ENCODE measurements at regions not wholly inside any gene's neighbourhood (a gene's known extent, or its start where the extent isn't known, plus 50 kb on each side); places are given as distances from the start of the nearest gene placed in this dataset.

DNA sequence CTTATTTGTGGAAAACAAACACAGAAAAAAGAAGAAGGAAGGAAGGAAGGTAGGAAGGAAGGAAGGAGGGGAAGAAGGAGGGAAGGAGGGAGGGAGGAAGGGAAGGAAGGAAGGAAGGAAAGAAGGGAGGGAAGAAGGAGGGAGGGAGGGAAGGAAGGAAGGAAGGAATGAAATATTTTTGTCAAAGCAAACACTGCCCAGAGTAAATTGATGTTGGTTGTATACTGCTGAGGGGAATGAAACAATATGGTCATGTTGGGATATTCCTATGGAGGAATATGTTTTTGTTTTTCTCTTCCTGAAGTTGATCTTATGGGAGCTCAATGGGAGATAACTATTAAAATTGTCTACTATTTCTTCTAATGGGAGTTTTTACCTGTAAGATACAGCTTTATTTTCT, 717.5 kb upstream of the LRFN5 start:
- Mint-ChIP-seq H3K36me3 (ENCODE audit: low read depth) (no peaks in the 10 kb centered on the region), H3K9me3 (no peaks in the 10 kb centered on the region)
- H3K4me1 ChIP-seq (ENCODE audit: insufficient read depth): no peaks in the 10 kb centered on the region

DNA sequence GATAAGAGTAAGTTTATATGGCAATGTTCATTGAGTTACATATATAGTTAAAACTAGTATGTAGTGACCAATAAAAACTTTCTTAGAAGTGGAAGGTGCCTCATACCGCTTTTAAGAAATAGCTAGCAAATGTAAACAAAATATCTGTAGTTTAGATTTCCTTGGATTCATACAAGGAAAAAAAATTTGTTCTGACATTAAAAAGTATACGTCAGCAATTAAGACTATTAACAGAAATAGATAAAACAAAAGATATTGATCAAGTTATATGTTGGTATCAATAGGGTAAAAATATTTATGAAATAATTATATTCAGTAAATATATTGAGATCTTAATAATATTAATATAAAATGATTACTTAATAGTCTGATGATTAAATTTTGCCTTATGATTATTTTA, 718.8 kb upstream of the LRFN5 start:
- Mint-ChIP-seq H3K27me3 (ENCODE audit: insufficient read depth, low read depth, poor library complexity) (peaks cover 2% of the 10 kb centered on the region), H3K4me1 (peaks cover 4% of the 10 kb centered on the region; the same call in 2 of the 3 replicates), H3K9me3 (no peaks in the 10 kb centered on the region), H3K4me3 (no peak overlapping the region), H3K27ac (no peak overlapping the region), H3K36me3 (ENCODE audit: low read depth) (no peaks in the 10 kb centered on the region)
- no peaks in the 10 kb centered on the region for H3K9me2 ChIP-seq (ENCODE audit: insufficient read depth)
- DNase-seq (ENCODE audit: low spot score): no peak
- H3K36me3 ChIP-seq (ENCODE audit: insufficient read depth): no peaks in the 10 kb centered on the region
- TF ChIP-seq POLR2AphosphoS5 (IDR thresholded peaks at IDR 0.05; ENCODE audit: low read depth) (no peak), CREB1 (CRISPR knock-in tag; IDR thresholded peaks at IDR 0.05; ENCODE audit: low read depth) (no peak)
- TF ChIP-seq, protein P1, sequence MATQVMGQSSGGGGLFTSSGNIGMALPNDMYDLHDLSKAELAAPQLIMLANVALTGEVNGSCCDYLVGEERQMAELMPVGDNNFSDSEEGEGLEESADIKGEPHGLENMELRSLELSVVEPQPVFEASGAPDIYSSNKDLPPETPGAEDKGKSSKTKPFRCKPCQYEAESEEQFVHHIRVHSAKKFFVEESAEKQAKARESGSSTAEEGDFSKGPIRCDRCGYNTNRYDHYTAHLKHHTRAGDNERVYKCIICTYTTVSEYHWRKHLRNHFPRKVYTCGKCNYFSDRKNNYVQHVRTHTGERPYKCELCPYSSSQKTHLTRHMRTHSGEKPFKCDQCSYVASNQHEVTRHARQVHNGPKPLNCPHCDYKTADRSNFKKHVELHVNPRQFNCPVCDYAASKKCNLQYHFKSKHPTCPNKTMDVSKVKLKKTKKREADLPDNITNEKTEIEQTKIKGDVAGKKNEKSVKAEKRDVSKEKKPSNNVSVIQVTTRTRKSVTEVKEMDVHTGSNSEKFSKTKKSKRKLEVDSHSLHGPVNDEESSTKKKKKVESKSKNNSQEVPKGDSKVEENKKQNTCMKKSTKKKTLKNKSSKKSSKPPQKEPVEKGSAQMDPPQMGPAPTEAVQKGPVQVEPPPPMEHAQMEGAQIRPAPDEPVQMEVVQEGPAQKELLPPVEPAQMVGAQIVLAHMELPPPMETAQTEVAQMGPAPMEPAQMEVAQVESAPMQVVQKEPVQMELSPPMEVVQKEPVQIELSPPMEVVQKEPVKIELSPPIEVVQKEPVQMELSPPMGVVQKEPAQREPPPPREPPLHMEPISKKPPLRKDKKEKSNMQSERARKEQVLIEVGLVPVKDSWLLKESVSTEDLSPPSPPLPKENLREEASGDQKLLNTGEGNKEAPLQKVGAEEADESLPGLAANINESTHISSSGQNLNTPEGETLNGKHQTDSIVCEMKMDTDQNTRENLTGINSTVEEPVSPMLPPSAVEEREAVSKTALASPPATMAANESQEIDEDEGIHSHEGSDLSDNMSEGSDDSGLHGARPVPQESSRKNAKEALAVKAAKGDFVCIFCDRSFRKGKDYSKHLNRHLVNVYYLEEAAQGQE (IDR thresholded peaks at IDR 0.05; ENCODE audit: unreplicated experiment): no peak
- TF ChIP-seq, protein P2, sequence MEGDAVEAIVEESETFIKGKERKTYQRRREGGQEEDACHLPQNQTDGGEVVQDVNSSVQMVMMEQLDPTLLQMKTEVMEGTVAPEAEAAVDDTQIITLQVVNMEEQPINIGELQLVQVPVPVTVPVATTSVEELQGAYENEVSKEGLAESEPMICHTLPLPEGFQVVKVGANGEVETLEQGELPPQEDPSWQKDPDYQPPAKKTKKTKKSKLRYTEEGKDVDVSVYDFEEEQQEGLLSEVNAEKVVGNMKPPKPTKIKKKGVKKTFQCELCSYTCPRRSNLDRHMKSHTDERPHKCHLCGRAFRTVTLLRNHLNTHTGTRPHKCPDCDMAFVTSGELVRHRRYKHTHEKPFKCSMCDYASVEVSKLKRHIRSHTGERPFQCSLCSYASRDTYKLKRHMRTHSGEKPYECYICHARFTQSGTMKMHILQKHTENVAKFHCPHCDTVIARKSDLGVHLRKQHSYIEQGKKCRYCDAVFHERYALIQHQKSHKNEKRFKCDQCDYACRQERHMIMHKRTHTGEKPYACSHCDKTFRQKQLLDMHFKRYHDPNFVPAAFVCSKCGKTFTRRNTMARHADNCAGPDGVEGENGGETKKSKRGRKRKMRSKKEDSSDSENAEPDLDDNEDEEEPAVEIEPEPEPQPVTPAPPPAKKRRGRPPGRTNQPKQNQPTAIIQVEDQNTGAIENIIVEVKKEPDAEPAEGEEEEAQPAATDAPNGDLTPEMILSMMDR (conservative IDR thresholded peaks at IDR 0.05; ENCODE audit: low read depth in 2 of 2): no peak
- no peaks in the 10 kb centered on the region for H3K79me2 ChIP-seq (replicated peaks; ENCODE audit: insufficient read depth)
- no peaks in the 10 kb centered on the region for H3K27me3 ChIP-seq (ENCODE audit: insufficient read depth)
- no peaks in the 10 kb centered on the region for H4K20me1 ChIP-seq (replicated peaks; ENCODE audit: insufficient read depth)
- no peaks in the 10 kb centered on the region for H3K4me1 ChIP-seq (ENCODE audit: insufficient read depth)
- H3K4me2 ChIP-seq: no peak overlapping the region
- H3K4me3 ChIP-seq: no peak overlapping the region
- H2AFZ ChIP-seq: no peak overlapping the region
- no peak overlapping the region for H3K27ac ChIP-seq (ENCODE audit: low read depth)
- no peaks in the 10 kb centered on the region for H3F3A ChIP-seq (replicated peaks; ENCODE audit: low read depth)
- no peak for ATAC-seq

More for the DNA sequence above, 717.5 kb upstream of the LRFN5 start:
- Mint-ChIP-seq H3K27me3 (ENCODE audit: insufficient read depth, low read depth, poor library complexity) (peaks cover 2% of the 10 kb centered on the region), H3K4me3 (no peak overlapping the region), H3K27ac (no peak overlapping the region), H3K4me1 (no peaks in the 10 kb centered on the region)
- TF ChIP-seq ZNF331 (CRISPR knock-in tag; IDR thresholded peaks at IDR 0.05; ENCODE audit: low read depth) (no peak), JUNB (IDR thresholded peaks at IDR 0.05; ENCODE audit: unreplicated experiment) (no peak)
- Histone ChIP-seq H3K36me3 (ENCODE audit: insufficient read depth) (no peaks in the 10 kb centered on the region), H3K9me2 (ENCODE audit: insufficient read depth) (no peaks in the 10 kb centered on the region), H3K27ac (ENCODE audit: low read depth) (no peak overlapping the region), H3K4me2 (no peak overlapping the region), H3K79me2 (replicated peaks; ENCODE audit: insufficient read depth) (no peaks in the 10 kb centered on the region), H2AFZ (no peak overlapping the region), H3K27me3 (ENCODE audit: insufficient read depth) (no peaks in the 10 kb centered on the region), H4K20me1 (replicated peaks; ENCODE audit: insufficient read depth) (no peaks in the 10 kb centered on the region), H3F3A (replicated peaks; ENCODE audit: low read depth) (no peaks in the 10 kb centered on the region), H3K4me3 (no peak overlapping the region)
- DNase-seq (ENCODE audit: low spot score): no peak
- ATAC-seq: no peak

Data from GM23338 (cell line).